Astrocyte of the spinal cord (primary cell): ENCODE measurements at regions not wholly inside any gene's neighbourhood (a gene's known extent, or its start where the extent isn't known, plus 50 kb on each side); places are given as distances from the start of the nearest gene placed in this dataset.

Experiments
- DNase-seq: peaks from one replicate; pipeline ENCODE4 v3.0.0; 2011; ENCODE audit warnings: low read depth, low spot score
- H3K4me3 ChIP-seq: 2 replicates; pipeline ENCODE4 v1.5.1; 2011; ENCODE audit warnings: low read depth, mild to moderate bottlenecking, low read length, moderate library complexity
- CTCF ChIP-seq: IDR thresholded peaks from 2 replicates; pipeline ENCODE4 v1.5.1; 2012; ENCODE audit warnings: low read depth, mild to moderate bottlenecking, low read length, inconsistent platforms
- in situ Hi-C: cut with HindIII; loops from 2 replicates; pipeline ENCODE4 v1.10.0; 2017; ENCODE audit warnings: low sequenced_read_pairs

GRCh38 chr5:152140347-152140746, 215.7 kb upstream of the GLRA1 start:
- no peak overlapping the region for H3K4me3 ChIP-seq
- in situ Hi-C loops = no loop called here
- no peak for TF ChIP-seq CTCF
- no peak for DNase-seq

- in situ Hi-C loops = no loop called here
- DNase-seq = no peak
- H3K4me3 ChIP-seq = no peak overlapping the region
- TF ChIP-seq CTCF = no peak
These were observed 212.4 kb upstream of the GLRA1 start for GRCh38 chr5:152137063-152137462.

GRCh38 chr5:152136321-152136720, 211.7 kb upstream of the GLRA1 start:
- in situ Hi-C loops = no loop called here
- no peak for DNase-seq
- TF ChIP-seq CTCF = no peak
- no peak overlapping the region for H3K4me3 ChIP-seq

GRCh38 chr5:152135827-152136226, 211.2 kb upstream of the GLRA1 start:
- in situ Hi-C loops = no loop called here
- DNase-seq = no peak
- no peak for TF ChIP-seq CTCF
- no peak overlapping the region for H3K4me3 ChIP-seq

GRCh38 chr5:152125661-152126205, 201.1 kb upstream of the GLRA1 start:
- no peak for TF ChIP-seq CTCF
- in situ Hi-C loops = no loop called here
- DNase-seq = no peak

GRCh38 chr5:152124409-152125041, 199.9 kb upstream of the GLRA1 start:
- in situ Hi-C loops = no loop called here
- TF ChIP-seq CTCF = no peak
- DNase-seq = no peak
- no peak overlapping the region for H3K4me3 ChIP-seq

More at GRCh38 chr5:152125661-152126205, 201.1 kb upstream of the GLRA1 start:
- no peak overlapping the region for H3K4me3 ChIP-seq
